Fibroblast of lung (primary cell): ENCODE measurements at regions not wholly inside any gene's neighbourhood (a gene's known extent, or its start where the extent isn't known, plus 50 kb on each side); places are given as distances from the start of the nearest gene placed in this dataset.
A peak's percentile ranks its signal among the peaks of the same experiment; 100 is the strongest.

Source experiments
- DNase-seq, 2 donors: peaks; one replicate each; pipeline versions ENCODE4 v3.0.0 to v3.0.0-alpha.2; 2010; ENCODE audit warnings: low read depth in 2 of 2
- H2AFZ ChIP-seq: 2 replicates; pipeline ENCODE4 v1.5.1; 2012; ENCODE audit warnings: low read length, control low read depth, inconsistent platforms
- H3K27ac ChIP-seq: 2 replicates; pipeline ENCODE4 v1.5.1; 2011; ENCODE audit warnings: low read length, control low read depth; ENCODE audit not compliant: insufficient read depth
- H3K27me3 ChIP-seq: 2 replicates; pipeline ENCODE4 v1.5.1; 2011; ENCODE audit warnings: mild to moderate bottlenecking, low read length; ENCODE audit not compliant: control insufficient read depth, insufficient read depth
- H3K36me3 ChIP-seq: 2 replicates; pipeline ENCODE4 v1.5.1; 2011; ENCODE audit warnings: low read length; ENCODE audit not compliant: control insufficient read depth, insufficient read depth
- H3K4me1 ChIP-seq: 2 replicates; pipeline ENCODE4 v1.5.1; 2011; ENCODE audit warnings: low read length; ENCODE audit not compliant: control insufficient read depth, insufficient read depth; ENCODE audit errors: extremely low read depth
- H3K4me2 ChIP-seq: 2 replicates; pipeline ENCODE4 v1.5.1; 2011; ENCODE audit warnings: low read length, control low read depth; ENCODE audit not compliant: insufficient read depth; ENCODE audit errors: extremely low read depth
- H3K4me3 ChIP-seq, 4 experiments: fragments of 200-600 bp in 1 of 4; sonication (generic) in 1 of 4; replicated peaks in 1 of 4; 2 replicates each; pipeline ENCODE4 v1.5.1; 2011 to 2016; ENCODE audit warnings: low read length in 4 of 4, low read depth in 3 of 4, mild to moderate bottlenecking in 3 of 4, control low read depth in 2 of 4, inconsistent platforms in 1 of 4, mixed read lengths in 1 of 4; ENCODE audit not compliant: insufficient read depth in 1 of 4; ENCODE audit errors: control extremely low read depth in 1 of 4
- H3K79me2 ChIP-seq: 2 replicates; pipeline ENCODE4 v1.5.1; 2012; ENCODE audit warnings: mild to moderate bottlenecking, low read length, inconsistent platforms; ENCODE audit not compliant: control insufficient read depth, insufficient read depth
- H3K9ac ChIP-seq: 2 replicates; pipeline ENCODE4 v1.5.1; 2011; ENCODE audit warnings: mild to moderate bottlenecking, low read length, control low read depth; ENCODE audit not compliant: insufficient read depth
- H3K9me3 ChIP-seq: 2 replicates; pipeline ENCODE4 v1.5.1; 2012; ENCODE audit warnings: low read depth, low read length; ENCODE audit not compliant: control insufficient read depth, insufficient read depth
- H4K20me1 ChIP-seq: 2 replicates; pipeline ENCODE4 v1.5.1; 2011; ENCODE audit warnings: low read length; ENCODE audit not compliant: control insufficient read depth, insufficient read depth; ENCODE audit errors: extremely low read depth
- EZH2 ChIP-seq: IDR thresholded peaks from 2 replicates; pipeline ENCODE4 v1.5.1; 2012; ENCODE audit warnings: low read length, control low read depth, mild to moderate bottlenecking; ENCODE audit errors: missing control alignments
- TF ChIP-seq, protein P1 (sequence below), 2 donors: IDR thresholded peaks in 1 of 2; conservative IDR thresholded peaks in 1 of 2; 1 replicate in 1 of 2; 2 replicates in 1 of 2; pipeline ENCODE4 v1.5.1; 2011 to 2012; ENCODE audit warnings: low read length in 2 of 2, control low read depth in 1 of 2, inconsistent platforms in 1 of 2, low read depth in 1 of 2, mild to moderate bottlenecking in 1 of 2

DNA sequence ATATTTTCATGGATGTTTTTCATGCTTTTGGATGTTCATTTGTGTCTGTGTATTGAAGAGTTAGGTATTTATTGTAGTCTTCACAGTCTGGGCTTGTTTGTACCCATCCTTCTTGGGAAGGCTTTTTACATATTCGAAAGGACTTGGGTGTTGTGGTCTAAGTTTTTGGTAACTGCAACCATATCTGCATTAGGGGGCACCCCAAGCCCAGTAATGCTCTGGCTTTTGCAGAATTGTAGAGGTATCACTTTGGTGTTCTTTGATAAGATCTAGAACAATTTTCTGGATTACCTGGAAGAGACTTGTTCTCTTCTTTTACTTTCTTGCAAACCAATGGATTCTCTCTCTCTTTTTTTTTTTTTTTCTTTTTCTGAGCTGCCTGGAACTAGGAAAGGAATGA, 581.3 kb downstream of the DACH1 start:
- TF ChIP-seq, protein P1, sequence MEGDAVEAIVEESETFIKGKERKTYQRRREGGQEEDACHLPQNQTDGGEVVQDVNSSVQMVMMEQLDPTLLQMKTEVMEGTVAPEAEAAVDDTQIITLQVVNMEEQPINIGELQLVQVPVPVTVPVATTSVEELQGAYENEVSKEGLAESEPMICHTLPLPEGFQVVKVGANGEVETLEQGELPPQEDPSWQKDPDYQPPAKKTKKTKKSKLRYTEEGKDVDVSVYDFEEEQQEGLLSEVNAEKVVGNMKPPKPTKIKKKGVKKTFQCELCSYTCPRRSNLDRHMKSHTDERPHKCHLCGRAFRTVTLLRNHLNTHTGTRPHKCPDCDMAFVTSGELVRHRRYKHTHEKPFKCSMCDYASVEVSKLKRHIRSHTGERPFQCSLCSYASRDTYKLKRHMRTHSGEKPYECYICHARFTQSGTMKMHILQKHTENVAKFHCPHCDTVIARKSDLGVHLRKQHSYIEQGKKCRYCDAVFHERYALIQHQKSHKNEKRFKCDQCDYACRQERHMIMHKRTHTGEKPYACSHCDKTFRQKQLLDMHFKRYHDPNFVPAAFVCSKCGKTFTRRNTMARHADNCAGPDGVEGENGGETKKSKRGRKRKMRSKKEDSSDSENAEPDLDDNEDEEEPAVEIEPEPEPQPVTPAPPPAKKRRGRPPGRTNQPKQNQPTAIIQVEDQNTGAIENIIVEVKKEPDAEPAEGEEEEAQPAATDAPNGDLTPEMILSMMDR (conservative IDR thresholded peaks at IDR 0.05 in 1 of 2, IDR thresholded peaks at IDR 0.05 in 1 of 2; ENCODE audit: low read depth in 1 of 2, low read length in 2 of 2): peak; percentile 7 to 22
- TF ChIP-seq EZH2: no peak
- no peak overlapping the region for H3K4me2 ChIP-seq
- H2AFZ ChIP-seq: no peak overlapping the region
- no peaks in the 10 kb centered on the region for H3K4me1 ChIP-seq
- no peak for DNase-seq
- no peaks in the 10 kb centered on the region for H4K20me1 ChIP-seq
- no peak overlapping the region for H3K4me3 ChIP-seq
- H3K9ac ChIP-seq: no peak overlapping the region
- H3K27ac ChIP-seq: no peak overlapping the region
- no peaks in the 10 kb centered on the region for H3K9me3 ChIP-seq
- no peaks in the 10 kb centered on the region for H3K27me3 ChIP-seq
- H3K79me2 ChIP-seq: no peaks in the 10 kb centered on the region
- H3K36me3 ChIP-seq: no peaks in the 10 kb centered on the region

- Histone ChIP-seq H4K20me1 (no peaks in the 10 kb centered on the region), H3K27ac (no peak overlapping the region), H3K9ac (no peak overlapping the region), H3K9me3 (no peaks in the 10 kb centered on the region), H3K4me2 (no peak overlapping the region), H3K4me3 (no peak overlapping the region), H3K36me3 (no peaks in the 10 kb centered on the region), H3K27me3 (no peaks in the 10 kb centered on the region), H3K4me1 (no peaks in the 10 kb centered on the region), H3K79me2 (no peaks in the 10 kb centered on the region), H2AFZ (no peak overlapping the region)
- TF ChIP-seq EZH2: no peak
- TF ChIP-seq, protein P1 (conservative IDR thresholded peaks at IDR 0.05 in 1 of 2, IDR thresholded peaks at IDR 0.05 in 1 of 2; ENCODE audit: low read depth in 1 of 2, low read length in 2 of 2): no peak
- DNase-seq: no peak
Measured at GRCh38 chr13:71278512-71278911, 588.5 kb downstream of the DACH1 start.

DNA sequence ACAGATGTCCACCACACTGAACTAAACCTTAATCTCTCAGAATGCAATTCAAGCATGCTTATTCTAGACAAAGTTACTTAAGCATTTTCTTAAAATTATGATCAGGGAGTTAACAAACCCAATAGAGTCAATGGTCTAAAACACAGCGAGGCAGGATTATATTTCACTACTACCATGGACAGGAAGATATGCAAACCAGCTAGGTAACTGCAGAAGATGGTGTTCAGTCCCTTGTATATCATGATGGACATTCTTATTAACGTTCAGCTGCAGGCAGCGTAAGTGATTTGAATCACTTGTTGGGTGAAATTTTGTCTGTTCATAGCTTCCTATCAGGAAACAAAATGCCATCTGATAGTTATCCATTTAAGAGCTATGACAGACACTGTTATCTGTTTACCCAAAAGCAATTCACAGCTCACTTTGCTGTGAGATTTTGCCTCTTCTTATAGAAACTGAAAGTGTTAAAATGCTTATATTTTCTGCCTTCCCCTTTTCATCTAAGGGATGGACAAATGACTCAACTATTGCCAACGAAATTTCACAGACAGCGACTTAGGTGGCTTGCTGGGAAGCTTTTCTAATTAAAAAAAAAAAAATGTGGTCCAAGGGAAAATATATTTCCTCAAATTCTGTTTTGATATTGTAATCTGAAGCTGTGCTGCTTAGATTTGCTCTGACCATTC, 591.9 kb downstream of the DACH1 start:
- TF ChIP-seq, protein P1 (conservative IDR thresholded peaks at IDR 0.05 in 1 of 2, IDR thresholded peaks at IDR 0.05 in 1 of 2; ENCODE audit: low read depth in 1 of 2, low read length in 2 of 2): no peak
- TF ChIP-seq EZH2: no peak
- Histone ChIP-seq H3K36me3 (no peaks in the 10 kb centered on the region), H3K79me2 (no peaks in the 10 kb centered on the region), H3K4me2 (no peak overlapping the region), H2AFZ (no peak overlapping the region), H3K9me3 (no peaks in the 10 kb centered on the region), H3K4me3 (no peak overlapping the region), H3K9ac (no peak overlapping the region), H3K4me1 (no peaks in the 10 kb centered on the region), H4K20me1 (no peaks in the 10 kb centered on the region), H3K27ac (no peak overlapping the region), H3K27me3 (no peaks in the 10 kb centered on the region)
- DNase-seq: no peak
